H9 (cell line): ENCODE measurements at regions not wholly inside any gene's neighbourhood (a gene's known extent, or its start where the extent isn't known, plus 50 kb on each side); places are given as distances from the start of the nearest gene placed in this dataset.

Source experiments
- DNase-seq: peaks from one replicate; pipeline ENCODE4 v3.0.0-alpha.2; 2017
- H2AFZ ChIP-seq: one replicate; pipeline ENCODE4 v1.6.1; 2013; ENCODE audit warnings: mild to moderate bottlenecking, low read length, control low read depth, moderate library complexity
- H2AK5ac ChIP-seq: 2 replicates; pipeline ENCODE4 v1.6.1; 2013; ENCODE audit warnings: low read length, control low read depth, mixed read lengths; ENCODE audit not compliant: insufficient read length
- H2BK120ac ChIP-seq: one replicate; pipeline ENCODE4 v1.6.1; 2013; ENCODE audit warnings: low read depth, mild to moderate bottlenecking, low read length, control low read depth, inconsistent platforms; ENCODE audit not compliant: poor library complexity, severe bottlenecking
- H2BK12ac ChIP-seq: 2 replicates; pipeline ENCODE4 v1.6.1; 2013; ENCODE audit warnings: low read length, control low read depth, mixed read lengths, low read depth; ENCODE audit not compliant: insufficient read length
- H2BK15ac ChIP-seq: 2 replicates; pipeline ENCODE4 v1.6.1; 2013; ENCODE audit warnings: low read depth, low read length, control low read depth
- H2BK20ac ChIP-seq: one replicate; pipeline ENCODE4 v1.6.1; 2013; ENCODE audit warnings: low read depth, mild to moderate bottlenecking, low read length, control low read depth, inconsistent platforms; ENCODE audit not compliant: poor library complexity, severe bottlenecking
- H2BK5ac ChIP-seq: 2 replicates; pipeline ENCODE4 v1.6.1; 2013; ENCODE audit warnings: low read length, control low read depth, mixed read lengths; ENCODE audit not compliant: insufficient read length
- H3K14ac ChIP-seq: 2 replicates; pipeline ENCODE4 v1.6.1; 2013; ENCODE audit warnings: low read length, control low read depth; ENCODE audit not compliant: insufficient read depth
- H3K18ac ChIP-seq: 2 replicates; pipeline ENCODE4 v1.6.1; 2013; ENCODE audit warnings: low read depth, mild to moderate bottlenecking, mixed read lengths, low read length, control low read depth; ENCODE audit not compliant: insufficient read length
- H3K23ac ChIP-seq: 2 replicates; pipeline ENCODE4 v1.6.1; 2013; ENCODE audit warnings: low read length, control low read depth, mixed read lengths, low read depth; ENCODE audit not compliant: insufficient read length
- H3K23me2 ChIP-seq: 2 replicates; pipeline ENCODE4 v1.6.1; 2013; ENCODE audit warnings: low read depth, mild to moderate bottlenecking, mixed read lengths, low read length, control low read depth; ENCODE audit not compliant: insufficient read length, poor library complexity, severe bottlenecking
- H3K27ac ChIP-seq: 2 replicates; pipeline ENCODE4 v1.5.1; 2013; ENCODE audit warnings: low read length, control low read depth, mixed read lengths, low read depth; ENCODE audit not compliant: insufficient read length
- H3K27me3 ChIP-seq: 2 replicates; pipeline ENCODE4 v1.6.1; 2013; ENCODE audit warnings: low read length, control low read depth, inconsistent platforms; ENCODE audit not compliant: insufficient read depth
- H3K4ac ChIP-seq: 2 replicates; pipeline ENCODE4 v1.6.1; 2013; ENCODE audit warnings: low read depth, mild to moderate bottlenecking, control low read depth, inconsistent platforms, low read length, moderate library complexity
- H3K4me1 ChIP-seq: 2 replicates; pipeline ENCODE4 v1.6.1; 2013; ENCODE audit warnings: low read length, control low read depth, inconsistent platforms; ENCODE audit not compliant: insufficient read depth
- H3K4me2 ChIP-seq: 2 replicates; pipeline ENCODE4 v1.6.1; 2013; ENCODE audit warnings: low read length, control low read depth, mixed read lengths; ENCODE audit not compliant: insufficient read length, insufficient read depth
- H3K56ac ChIP-seq: 2 replicates; pipeline ENCODE4 v1.6.1; 2013; ENCODE audit warnings: low read depth, mild to moderate bottlenecking, mixed read lengths, low read length, control low read depth; ENCODE audit not compliant: insufficient read length
- H3K79me1 ChIP-seq: 2 replicates; pipeline ENCODE4 v1.6.1; 2013; ENCODE audit warnings: low read depth, mild to moderate bottlenecking, moderate library complexity, low read length, control low read depth, inconsistent platforms; ENCODE audit not compliant: insufficient read depth, poor library complexity, severe bottlenecking
- H3K79me2 ChIP-seq: 2 replicates; pipeline ENCODE4 v1.6.1; 2013; ENCODE audit warnings: low read length, control low read depth, inconsistent platforms; ENCODE audit not compliant: insufficient read depth
- H3K9ac ChIP-seq: 2 replicates; pipeline ENCODE4 v1.6.1; 2013; ENCODE audit warnings: low read length, control low read depth, mixed read lengths; ENCODE audit not compliant: insufficient read length; ENCODE audit errors: extremely low read depth
- H3K9me3 ChIP-seq: one replicate; pipeline ENCODE4 v1.6.1; 2013; ENCODE audit warnings: low read depth, low read length, inconsistent platforms; ENCODE audit not compliant: control insufficient read depth
- H3T11ph ChIP-seq: one replicate; pipeline ENCODE4 v1.6.1; 2013; ENCODE audit warnings: mild to moderate bottlenecking, low read length, control low read depth, inconsistent platforms
- H4K20me1 ChIP-seq: one replicate; pipeline ENCODE4 v1.6.1; 2013; ENCODE audit not compliant: control insufficient read depth, insufficient read length, insufficient read depth
- H4K5ac ChIP-seq: 2 replicates; pipeline ENCODE4 v1.6.1; 2013; ENCODE audit warnings: low read depth, mild to moderate bottlenecking, mixed read lengths, low read length, control low read depth; ENCODE audit not compliant: insufficient read length
- H4K8ac ChIP-seq: replicated peaks from 2 replicates; pipeline ENCODE4 v1.6.1; 2013; ENCODE audit warnings: low read length, control low read depth, mixed read lengths, low read depth; ENCODE audit not compliant: insufficient read length
- H4K91ac ChIP-seq: 2 replicates; pipeline ENCODE4 v1.6.1; 2013; ENCODE audit warnings: low read depth, mild to moderate bottlenecking, moderate library complexity, mixed read lengths, low read length, control low read depth; ENCODE audit not compliant: insufficient read length
- H3K27ac Mint-ChIP-seq, 3 experiments: 2 replicates in 2 of 3; 3 replicates in 1 of 3; pipeline ENCODE4 v1.8.0; 2020 to 2021; ENCODE audit warnings: mixed read lengths in 3 of 3, mild to moderate bottlenecking in 1 of 3, moderate library complexity in 1 of 3
- H3K27me3 Mint-ChIP-seq: 2 replicates; pipeline ENCODE4 v1.8.0; 2021; ENCODE audit warnings: low read depth, mild to moderate bottlenecking, moderate library complexity, mixed read lengths
- H3K36me3 Mint-ChIP-seq, 3 experiments: 2 replicates in 2 of 3; 3 replicates in 1 of 3; pipeline ENCODE4 v1.8.0; 2020 to 2021; ENCODE audit warnings: low read depth in 3 of 3, mixed read lengths in 3 of 3; ENCODE audit not compliant: insufficient read depth in 1 of 3
- H3K4me1 Mint-ChIP-seq, 2 experiments: 2 replicates each; pipeline ENCODE4 v1.8.0; 2020; ENCODE audit warnings: mixed read lengths in 2 of 2
- H3K4me3 Mint-ChIP-seq, 2 experiments: 2 replicates in 1 of 2; 3 replicates in 1 of 2; pipeline ENCODE4 v1.8.0; 2020 to 2021; ENCODE audit warnings: mild to moderate bottlenecking in 2 of 2, mixed read lengths in 2 of 2, moderate library complexity in 1 of 2
- H3K9me3 Mint-ChIP-seq, 2 experiments: 2 replicates in 1 of 2; 3 replicates in 1 of 2; pipeline ENCODE4 v1.8.0; 2020; ENCODE audit warnings: mild to moderate bottlenecking in 2 of 2, mixed read lengths in 2 of 2, moderate library complexity in 1 of 2
- WGBS: extraction: QIAGEN DNeasy Blood & Tissue Kit; methylation state at CpG from one replicate; pipeline ENCODE4 v1.1.7; 2013; ENCODE audit warnings: missing lambda C conversion rate, low lambda C conversion rate, mixed read lengths; ENCODE audit not compliant: insufficient read length; ENCODE audit errors: extremely low coverage; 5-methylcytosine and 5-hydroxymethylcytosine counted together
- TF ChIP-seq, protein P1 (sequence below): fragments of 200-600 bp; sonication (generic); conservative IDR thresholded peaks from 3 replicates; pipeline ENCODE4 v1.8.0; 2021; ENCODE audit warnings: antibody characterized with exemption, mild to moderate bottlenecking

DNA sequence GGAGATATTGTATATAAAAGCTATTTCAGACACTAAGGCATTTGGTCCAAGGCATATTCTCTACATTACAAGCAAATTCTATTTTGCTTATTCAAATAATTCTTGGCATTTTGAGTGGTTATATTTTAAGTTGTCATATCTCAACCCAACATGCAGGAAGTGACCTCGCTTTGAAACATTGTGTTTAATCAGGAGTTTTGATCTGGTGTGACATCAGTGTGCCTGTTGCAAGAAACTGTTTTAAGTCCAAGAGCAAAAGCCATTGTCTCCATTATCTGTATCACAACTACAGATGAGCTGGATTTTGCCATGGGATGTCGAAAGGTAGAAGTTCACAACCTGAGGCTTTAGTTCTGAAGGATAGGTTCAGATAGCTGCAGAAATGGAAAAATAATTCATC, 509.9 kb upstream of the ID4 start:
- H3K4ac ChIP-seq, result no peak overlapping the region
- WGBS, result no CpG with 5 or more reads among the region's 2 CpGs
- Mint-ChIP-seq H3K27me3 (peaks cover 5% of the 10 kb centered on the region; the same call in 1 of the 2 replicates), H3K4me1 (peaks cover 31 to 34% of the 10 kb centered on the region in 2 experiments), H3K4me3 (no peak overlapping the region), H3K36me3 (no peaks in the 10 kb centered on the region), H3K27ac (no peak overlapping the region), H3K9me3 (no peaks in the 10 kb centered on the region)
- H4K5ac ChIP-seq, result no peak overlapping the region
- H3K79me2 ChIP-seq, result no peaks in the 10 kb centered on the region
- no peak overlapping the region for H4K8ac ChIP-seq
- TF ChIP-seq, protein P1, sequence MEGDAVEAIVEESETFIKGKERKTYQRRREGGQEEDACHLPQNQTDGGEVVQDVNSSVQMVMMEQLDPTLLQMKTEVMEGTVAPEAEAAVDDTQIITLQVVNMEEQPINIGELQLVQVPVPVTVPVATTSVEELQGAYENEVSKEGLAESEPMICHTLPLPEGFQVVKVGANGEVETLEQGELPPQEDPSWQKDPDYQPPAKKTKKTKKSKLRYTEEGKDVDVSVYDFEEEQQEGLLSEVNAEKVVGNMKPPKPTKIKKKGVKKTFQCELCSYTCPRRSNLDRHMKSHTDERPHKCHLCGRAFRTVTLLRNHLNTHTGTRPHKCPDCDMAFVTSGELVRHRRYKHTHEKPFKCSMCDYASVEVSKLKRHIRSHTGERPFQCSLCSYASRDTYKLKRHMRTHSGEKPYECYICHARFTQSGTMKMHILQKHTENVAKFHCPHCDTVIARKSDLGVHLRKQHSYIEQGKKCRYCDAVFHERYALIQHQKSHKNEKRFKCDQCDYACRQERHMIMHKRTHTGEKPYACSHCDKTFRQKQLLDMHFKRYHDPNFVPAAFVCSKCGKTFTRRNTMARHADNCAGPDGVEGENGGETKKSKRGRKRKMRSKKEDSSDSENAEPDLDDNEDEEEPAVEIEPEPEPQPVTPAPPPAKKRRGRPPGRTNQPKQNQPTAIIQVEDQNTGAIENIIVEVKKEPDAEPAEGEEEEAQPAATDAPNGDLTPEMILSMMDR, result no peak
- H2BK12ac ChIP-seq, result no peak overlapping the region
- H2AFZ ChIP-seq, result no peak overlapping the region
- no peak overlapping the region for H3K23ac ChIP-seq
- H3K9me3 ChIP-seq, result no peaks in the 10 kb centered on the region
- no peak overlapping the region for H3K9ac ChIP-seq
- H2BK5ac ChIP-seq, result no peak overlapping the region
- no peak overlapping the region for H3K27ac ChIP-seq
- H3K4me2 ChIP-seq, result no peak overlapping the region
- H3K23me2 ChIP-seq, result no peaks in the 10 kb centered on the region
- peaks cover 8% of the 10 kb centered on the region; the same call in 1 of the 2 replicates for H3K4me1 ChIP-seq
- no peak overlapping the region for H2BK20ac ChIP-seq
- no peak overlapping the region for H2BK15ac ChIP-seq
- H3K18ac ChIP-seq, result no peak overlapping the region
- H3K79me1 ChIP-seq, result no peaks in the 10 kb centered on the region
- H2BK120ac ChIP-seq, result no peak overlapping the region
- no peak overlapping the region for H2AK5ac ChIP-seq
- H3T11ph ChIP-seq, result no peak overlapping the region
- no peak overlapping the region for H3K56ac ChIP-seq
- DNase-seq, result no peak
- no peaks in the 10 kb centered on the region for H4K20me1 ChIP-seq
- no peak overlapping the region for H4K91ac ChIP-seq
- H3K27me3 ChIP-seq, result no peaks in the 10 kb centered on the region
- no peak overlapping the region for H3K14ac ChIP-seq
